ENCODE measurements at regions not wholly inside any gene's neighbourhood (a gene's known extent, or its start where the extent isn't known, plus 50 kb on each side); places are given as distances from the start of the nearest gene placed in this dataset.

- ATAC-seq (no peak), DNase-seq (ENCODE audit: low spot score) (no peak)
- H3K4me3 ChIP-seq, result no peak overlapping the region
- no peaks in the 10 kb centered on the region for H3K4me1 ChIP-seq (ENCODE audit: insufficient read depth)
- no peaks in the 10 kb centered on the region for H3K36me3 ChIP-seq (ENCODE audit: insufficient read depth)
- no peaks in the 10 kb centered on the region for H3F3A ChIP-seq (replicated peaks; ENCODE audit: low read depth)
- Mint-ChIP-seq H3K27ac (no peak overlapping the region), H3K9me3 (no peaks in the 10 kb centered on the region), H3K27me3 (ENCODE audit: insufficient read depth, low read depth, poor library complexity) (peaks cover 3% of the 10 kb centered on the region), H3K4me1 (no peaks in the 10 kb centered on the region), H3K4me3 (no peak overlapping the region), H3K36me3 (ENCODE audit: low read depth) (no peaks in the 10 kb centered on the region)
- no peaks in the 10 kb centered on the region for H3K79me2 ChIP-seq (replicated peaks; ENCODE audit: insufficient read depth)
- no peaks in the 10 kb centered on the region for H4K20me1 ChIP-seq (replicated peaks; ENCODE audit: insufficient read depth)
- no peak overlapping the region for H2AFZ ChIP-seq
- H3K4me2 ChIP-seq, result no peak overlapping the region
- H3K27ac ChIP-seq (ENCODE audit: low read depth), result no peak overlapping the region
- no peak for TF ChIP-seq STAT1 (IDR thresholded peaks at IDR 0.05; ENCODE audit: unreplicated experiment)
- no peak for TF ChIP-seq ZNF331 (CRISPR knock-in tag; IDR thresholded peaks at IDR 0.05; ENCODE audit: low read depth)
- TF ChIP-seq NANOG (IDR thresholded peaks at IDR 0.05; ENCODE audit: borderline replicate concordance), result no peak
- TF ChIP-seq JUNB (IDR thresholded peaks at IDR 0.05; ENCODE audit: unreplicated experiment), result no peak
- TF ChIP-seq EZH2 (IDR thresholded peaks at IDR 0.05; ENCODE audit: low read depth, unreplicated experiment), result no peak
- TF ChIP-seq CREB1 (CRISPR knock-in tag; IDR thresholded peaks at IDR 0.05; ENCODE audit: low read depth), result no peak
- TF ChIP-seq, protein P1, sequence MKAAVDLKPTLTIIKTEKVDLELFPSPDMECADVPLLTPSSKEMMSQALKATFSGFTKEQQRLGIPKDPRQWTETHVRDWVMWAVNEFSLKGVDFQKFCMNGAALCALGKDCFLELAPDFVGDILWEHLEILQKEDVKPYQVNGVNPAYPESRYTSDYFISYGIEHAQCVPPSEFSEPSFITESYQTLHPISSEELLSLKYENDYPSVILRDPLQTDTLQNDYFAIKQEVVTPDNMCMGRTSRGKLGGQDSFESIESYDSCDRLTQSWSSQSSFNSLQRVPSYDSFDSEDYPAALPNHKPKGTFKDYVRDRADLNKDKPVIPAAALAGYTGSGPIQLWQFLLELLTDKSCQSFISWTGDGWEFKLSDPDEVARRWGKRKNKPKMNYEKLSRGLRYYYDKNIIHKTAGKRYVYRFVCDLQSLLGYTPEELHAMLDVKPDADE (IDR thresholded peaks at IDR 0.05), result no peak
- no peak for TF ChIP-seq POLR2AphosphoS5 (IDR thresholded peaks at IDR 0.05; ENCODE audit: low read depth)
- TF ChIP-seq CTCF (conservative IDR thresholded peaks at IDR 0.05; ENCODE audit: low read depth in 2 of 2), result no peak
- TF ChIP-seq REST (IDR thresholded peaks at IDR 0.05; ENCODE audit: unreplicated experiment), result no peak
- no peak for TF ChIP-seq EZH2phosphoT487 (IDR thresholded peaks at IDR 0.05; ENCODE audit: unreplicated experiment)
- TF ChIP-seq ZNF114 (CRISPR knock-in tag; IDR thresholded peaks at IDR 0.05), result no peak
- TF ChIP-seq ZNF462 (CRISPR knock-in tag; IDR thresholded peaks at IDR 0.05), result no peak
- H3K27me3 ChIP-seq (ENCODE audit: insufficient read depth), result no peaks in the 10 kb centered on the region
- H3K9me2 ChIP-seq (ENCODE audit: insufficient read depth), result no peaks in the 10 kb centered on the region
Measured at GRCh38 chr3:24661175-24661584, 166.5 kb upstream of the THRB start.
